GM21723 (cell line): ENCODE measurements at regions not wholly inside any gene's neighbourhood (a gene's known extent, or its start where the extent isn't known, plus 50 kb on each side); places are given as distances from the start of the nearest gene placed in this dataset.
"Not testable (repeated sequence)": the region's sequence is repeated elsewhere in the genome, so short reads cannot be mapped to it uniquely, and the experiment has no call there.

Source experiments
- ATAC-seq: cut with Tn5 transposase; IDR thresholded peaks from one replicate; pipeline ENCODE4 v1.9.1; 2021; ENCODE audit warnings: mild to moderate bottlenecking, moderate library complexity; ENCODE audit not compliant: unreplicated experiment

- not testable (repeated sequence) for ATAC-seq
Measured at GRCh38 chr3:4216974-4217373, 86.2 kb upstream of the SETMAR start.

GRCh38 chr3:4218456-4219226 lies 84.5 kb upstream of the SETMAR start:
- ATAC-seq = no peak

GRCh38 chr3:4219227-4219568 lies 84.0 kb upstream of the SETMAR start:
- ATAC-seq = no peak

GRCh38 chr3:4220065-4220464 lies 83.1 kb upstream of the SETMAR start:
- ATAC-seq = no peak

- no peak for ATAC-seq
Measured at GRCh38 chr3:4222574-4223175, 80.5 kb upstream of the SETMAR start.

GRCh38 chr3:4223777-4224176 lies 79.4 kb upstream of the SETMAR start:
- ATAC-seq = no peak

GRCh38 chr3:4224331-4224730 lies 78.8 kb upstream of the SETMAR start:
- no peak for ATAC-seq

- ATAC-seq = no peak
Measured at GRCh38 chr3:4225005-4225471, 78.1 kb upstream of the SETMAR start.

- ATAC-seq = no peak
Measured at GRCh38 chr3:4228295-4228694, 74.9 kb upstream of the SETMAR start.

GRCh38 chr3:4231041-4231440 lies 72.1 kb upstream of the SETMAR start:
- no peak for ATAC-seq

GRCh38 chr3:4232798-4233197 lies 70.4 kb upstream of the SETMAR start:
- ATAC-seq = no peak

- ATAC-seq = no peak
Measured at GRCh38 chr3:4233488-4233887, 69.7 kb upstream of the SETMAR start.

GRCh38 chr3:4234889-4235288 lies 68.3 kb upstream of the SETMAR start:
- ATAC-seq = no peak

GRCh38 chr3:4235690-4236089 lies 67.5 kb upstream of the SETMAR start:
- no peak for ATAC-seq

- ATAC-seq = no peak
Measured at GRCh38 chr3:4241595-4242170, 61.5 kb upstream of the SETMAR start.

GRCh38 chr3:4245671-4246070 lies 57.5 kb upstream of the SETMAR start:
- no peak for ATAC-seq

GRCh38 chr3:4247391-4247790 lies 55.8 kb upstream of the SETMAR start:
- no peak for ATAC-seq

- ATAC-seq = no peak
Measured at GRCh38 chr3:4250064-4250463, 53.1 kb upstream of the SETMAR start.

- ATAC-seq = no peak
Measured at GRCh38 chr3:4251412-4251811, 51.8 kb upstream of the SETMAR start.

GRCh38 chr3:4253072-4253832 lies 49.9 kb upstream of the SETMAR start:
- not testable (repeated sequence) for ATAC-seq
